Common myeloid progenitor, CD34-positive (primary cell): ENCODE measurements at regions not wholly inside any gene's neighbourhood (a gene's known extent, or its start where the extent isn't known, plus 50 kb on each side); places are given as distances from the start of the nearest gene placed in this dataset.
"Not testable (repeated sequence)": the region's sequence is repeated elsewhere in the genome, so short reads cannot be mapped to it uniquely, and the experiment has no call there.

Source experiments
- CTCF ChIA-PET: fragments of 350-600 bp; sonication (Branson Sonifier 250); formaldehyde crosslinking; loops from one replicate; lab custom pipeline; 2021; ENCODE audit warnings: antibody characterized with exemption; lab: Charles Lee
- POLR2A ChIA-PET: fragments of 350-600 bp; sonication (Branson Sonifier 250); formaldehyde crosslinking; loops from one replicate; lab custom pipeline; 2021; ENCODE audit warnings: antibody characterized with exemption; lab: Charles Lee
- DNase-seq, 3 donors: peaks; one replicate each; pipeline versions ENCODE4 v3.0.0 to v3.0.0-alpha.2; 2013
- H3K27ac ChIP-seq, 2 experiments: 1 replicate in 1 of 2; 2 replicates in 1 of 2; pipeline ENCODE4 v1.7.0; 2013; ENCODE audit warnings: inconsistent platforms in 2 of 2, low read length in 2 of 2, mild to moderate bottlenecking in 2 of 2, low read depth in 1 of 2, moderate library complexity in 1 of 2; ENCODE audit not compliant: severe bottlenecking in 2 of 2, insufficient read depth in 1 of 2, poor library complexity in 1 of 2
- H3K27me3 ChIP-seq, 5 experiments: replicated peaks in 2 of 5; 1 replicate in 3 of 5; 2 replicates in 2 of 5; pipeline versions ENCODE4 v1.6.1 to v1.7.0; 2013; ENCODE audit warnings: low read length in 4 of 5, mild to moderate bottlenecking in 2 of 5, moderate library complexity in 2 of 5, inconsistent platforms in 1 of 5; ENCODE audit not compliant: insufficient read depth in 5 of 5, control insufficient read depth in 4 of 5
- H3K36me3 ChIP-seq, 4 experiments: 1 replicate in 2 of 4; 2 replicates in 2 of 4; pipeline versions ENCODE4 v1.6.1 to v1.7.0; 2013; ENCODE audit warnings: low read length in 3 of 4, control low read depth in 1 of 4, mild to moderate bottlenecking in 1 of 4; ENCODE audit not compliant: control insufficient read depth in 4 of 4, insufficient read depth in 4 of 4
- H3K4me1 ChIP-seq, 4 experiments: 1 replicate in 3 of 4; 2 replicates in 1 of 4; pipeline versions ENCODE4 v1.6.1 to v1.7.1; 2013; ENCODE audit warnings: low read length in 3 of 4, mild to moderate bottlenecking in 3 of 4, control low read depth in 1 of 4, inconsistent platforms in 1 of 4, moderate library complexity in 1 of 4; ENCODE audit not compliant: control insufficient read depth in 4 of 4, insufficient read depth in 4 of 4; ENCODE audit errors: control extremely low read depth in 1 of 4
- H3K4me3 ChIP-seq, 7 experiments: 1 replicate in 4 of 7; 2 replicates in 3 of 7; pipeline versions ENCODE4 v1.5.1 to v1.7.0; 2013; ENCODE audit warnings: mild to moderate bottlenecking in 7 of 7, low read length in 6 of 7, moderate library complexity in 6 of 7, inconsistent platforms in 2 of 7, low read depth in 2 of 7, control low read depth in 1 of 7; ENCODE audit not compliant: insufficient read depth in 4 of 7, control insufficient read depth in 1 of 7; ENCODE audit errors: extremely low read depth in 1 of 7
- H3K9me3 ChIP-seq, 5 experiments: 1 replicate in 4 of 5; 2 replicates in 1 of 5; pipeline versions ENCODE4 v1.6.1 to v1.7.1; 2013; ENCODE audit warnings: low read length in 4 of 5, mild to moderate bottlenecking in 2 of 5, inconsistent platforms in 1 of 5, low read depth in 1 of 5, moderate library complexity in 1 of 5; ENCODE audit not compliant: control insufficient read depth in 4 of 5, insufficient read depth in 2 of 5; ENCODE audit errors: control extremely low read depth in 1 of 5
- WGBS: methylation state at CpG from one replicate; pipeline ENCODE4 v1.1.5; 2013; ENCODE audit not compliant: insufficient coverage; 5-methylcytosine and 5-hydroxymethylcytosine counted together

GRCh38 chr11:45736424-45736823 lies 68.5 kb upstream of the SLC35C1 start:
- Histone ChIP-seq H3K4me1 (no peaks in the 10 kb centered on the region), H3K9me3 (no peaks in the 10 kb centered on the region), H3K27me3 (peaks cover 0 to 4% (median 2%) of the 10 kb centered on the region in 5 experiments), H3K4me3 (no peak overlapping the region), H3K36me3 (no peaks in the 10 kb centered on the region), H3K27ac (no peak overlapping the region)
- no peak for DNase-seq
- 92% methylated on average over 2 of the region's 2 CpGs for WGBS
- CTCF ChIA-PET: no interaction called here
- POLR2A ChIA-PET: no interaction called here

GRCh38 chr11:45733176-45733575 lies 67.8 kb upstream of the CHST1 start:
- no peaks in the 10 kb centered on the region for H3K36me3 ChIP-seq
- H3K4me3 ChIP-seq: no peak overlapping the region
- no peaks in the 10 kb centered on the region for H3K4me1 ChIP-seq
- peaks cover 0 to 3% (median 0%) of the 10 kb centered on the region in 5 experiments for H3K9me3 ChIP-seq
- POLR2A ChIA-PET: no interaction called here
- no peak for DNase-seq
- no peak overlapping the region for H3K27ac ChIP-seq
- WGBS: no CpG with 5 or more reads among the region's 1 CpG
- CTCF ChIA-PET: no interaction called here
- H3K27me3 ChIP-seq: peaks cover 0 to 4% (median 2%) of the 10 kb centered on the region in 5 experiments

GRCh38 chr11:45732343-45732742 lies 66.9 kb upstream of the CHST1 start:
- ChIA-PET POLR2A (no interaction called here), CTCF (no interaction called here)
- peaks cover 0 to 4% (median 2%) of the 10 kb centered on the region in 5 experiments for H3K27me3 ChIP-seq
- no peak overlapping the region for H3K4me3 ChIP-seq
- no peak overlapping the region for H3K27ac ChIP-seq
- no peak for DNase-seq
- no peaks in the 10 kb centered on the region for H3K4me1 ChIP-seq
- H3K36me3 ChIP-seq: no peaks in the 10 kb centered on the region
- H3K9me3 ChIP-seq: peaks cover 0 to 3% (median 0%) of the 10 kb centered on the region in 5 experiments

GRCh38 chr11:45731171-45731570 lies 65.7 kb upstream of the CHST1 start:
- POLR2A ChIA-PET, CTCF ChIA-PET, H3K4me3 ChIP-seq, H3K9me3 ChIP-seq, DNase-seq, H3K36me3 ChIP-seq, H3K4me1 ChIP-seq, H3K27ac ChIP-seq, H3K27me3 ChIP-seq: not testable (repeated sequence)
- 100% methylated on average over 3 of the region's 4 CpGs for WGBS

- CTCF ChIA-PET: no interaction called here
- POLR2A ChIA-PET: no interaction called here
- H3K27me3 ChIP-seq: peaks cover 5 to 8% (median 6%) of the 10 kb centered on the region in 5 experiments
- H3K4me3 ChIP-seq: no peak overlapping the region
- H3K27ac ChIP-seq: no peak overlapping the region
- H3K36me3 ChIP-seq: no peaks in the 10 kb centered on the region
- DNase-seq: no peak
- H3K9me3 ChIP-seq: peaks cover 0 to 3% (median 0%) of the 10 kb centered on the region in 5 experiments
- 97% methylated on average over 3 of the region's 3 CpGs for WGBS
- no peaks in the 10 kb centered on the region for H3K4me1 ChIP-seq
Observed at GRCh38 chr11:45730014-45730413, 64.6 kb upstream of the CHST1 start.

- peaks cover 3 to 10% (median 6%) of the 10 kb centered on the region in 5 experiments for H3K27me3 ChIP-seq
- ChIA-PET CTCF (no interaction called here), POLR2A (no interaction called here)
- DNase-seq: no peak
- peaks cover 0 to 3% (median 0%) of the 10 kb centered on the region in 5 experiments for H3K9me3 ChIP-seq
- no peaks in the 10 kb centered on the region for H3K36me3 ChIP-seq
- H3K4me3 ChIP-seq: no peak overlapping the region
- H3K27ac ChIP-seq: no peak overlapping the region
- WGBS: 93% methylated on average over 2 of the region's 2 CpGs
- H3K4me1 ChIP-seq: no peaks in the 10 kb centered on the region
Observed at GRCh38 chr11:45726493-45727054, 61.2 kb upstream of the CHST1 start.

GRCh38 chr11:45725776-45726492 lies 60.5 kb upstream of the CHST1 start:
- DNase-seq: no peak

More at GRCh38 chr11:45725776-45726492, 60.5 kb upstream of the CHST1 start:
- peaks cover 4 to 10% (median 6%) of the 10 kb centered on the region in 5 experiments for H3K27me3 ChIP-seq
- 89% methylated on average over 5 of the region's 6 CpGs for WGBS
- no peaks in the 10 kb centered on the region for H3K4me1 ChIP-seq
- ChIA-PET POLR2A (no interaction called here), CTCF (no interaction called here)
- H3K4me3 ChIP-seq: no peak overlapping the region
- H3K27ac ChIP-seq: no peak overlapping the region
- no peaks in the 10 kb centered on the region for H3K36me3 ChIP-seq
- H3K9me3 ChIP-seq: peaks cover 0 to 3% (median 0%) of the 10 kb centered on the region in 5 experiments
